ENCODE measurements at regions not wholly inside any gene's neighbourhood (a gene's known extent, or its start where the extent isn't known, plus 50 kb on each side); places are given as distances from the start of the nearest gene placed in this dataset.

GRCh38 chr9:107886826-107887225, 397.3 kb upstream of the KLF4 start (continued):
- no peak for TF ChIP-seq NR3C1 (CRISPR knock-in tag; IDR thresholded peaks at IDR 0.05)
- TF ChIP-seq, protein P1, sequence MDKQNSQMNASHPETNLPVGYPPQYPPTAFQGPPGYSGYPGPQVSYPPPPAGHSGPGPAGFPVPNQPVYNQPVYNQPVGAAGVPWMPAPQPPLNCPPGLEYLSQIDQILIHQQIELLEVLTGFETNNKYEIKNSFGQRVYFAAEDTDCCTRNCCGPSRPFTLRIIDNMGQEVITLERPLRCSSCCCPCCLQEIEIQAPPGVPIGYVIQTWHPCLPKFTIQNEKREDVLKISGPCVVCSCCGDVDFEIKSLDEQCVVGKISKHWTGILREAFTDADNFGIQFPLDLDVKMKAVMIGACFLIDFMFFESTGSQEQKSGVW (CRISPR knock-in tag; IDR thresholded peaks at IDR 0.05; ENCODE audit: borderline replicate concordance) = no peak

DNA sequence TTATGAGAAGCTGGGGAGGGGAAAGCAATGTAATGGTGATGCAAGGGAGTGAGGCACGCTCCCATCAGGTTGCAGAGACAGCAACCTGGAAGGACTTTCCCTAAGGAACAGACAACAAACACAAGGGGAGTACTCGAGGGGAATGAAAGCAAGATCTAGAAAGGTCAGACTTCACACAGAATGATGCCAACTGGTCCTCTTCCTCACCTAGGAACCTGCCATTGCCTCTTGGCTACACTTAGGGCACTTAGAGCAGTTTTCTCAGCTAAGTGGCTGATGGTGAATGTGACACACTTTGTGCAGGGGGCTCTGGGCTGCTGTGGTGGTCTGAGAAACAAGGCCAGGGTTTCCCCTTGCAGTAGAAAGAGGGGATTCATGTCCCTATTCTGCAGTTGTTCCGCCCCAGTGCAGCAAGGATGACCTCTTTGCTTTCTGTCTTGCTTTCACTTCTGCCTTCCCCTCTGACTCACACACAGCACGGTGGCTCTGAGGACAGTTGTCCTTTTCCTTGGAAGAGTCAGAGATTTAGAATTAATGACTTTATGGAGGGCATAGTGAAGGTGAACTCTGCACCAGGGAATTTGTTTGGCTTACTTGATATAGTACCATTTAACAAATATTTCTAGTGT, 394.0 kb upstream of the KLF4 start:
- Histone ChIP-seq H3K4me2 (ENCODE audit: low read depth, low read length) (no peak overlapping the region), H3K79me2 (ENCODE audit: insufficient read depth, low read length) (no peaks in the 10 kb centered on the region), H3K36me3 (replicated peaks in 1 of 2; ENCODE audit: control insufficient read depth in 1 of 2, insufficient read depth in 2 of 2, low read length in 2 of 2) (no peaks in the 10 kb centered on the region), H3K9ac (ENCODE audit: insufficient read depth, low read depth, low read length) (no peak overlapping the region), H2AFZ (ENCODE audit: low read length) (no peak overlapping the region), H3K4me3 (replicated peaks in 1 of 3; ENCODE audit: insufficient read depth in 1 of 3, low read depth in 2 of 3, low read length in 3 of 3) (no peak overlapping the region), H3K27ac (ENCODE audit: extremely low read length, insufficient read depth, low read length) (no peak overlapping the region), H3K27me3 (ENCODE audit: control insufficient read depth in 1 of 2, insufficient read depth in 2 of 2, low read length in 2 of 2) (no peaks in the 10 kb centered on the region), H4K20me1 (ENCODE audit: insufficient read depth, low read length) (no peaks in the 10 kb centered on the region), H3K9me3 (ENCODE audit: low read length) (no peaks in the 10 kb centered on the region), H3K4me1 (ENCODE audit: insufficient read depth, low read length) (no peaks in the 10 kb centered on the region)
- WGBS (ENCODE audit: low lambda C conversion rate) = 18% methylated on average over 4 of the region's 4 CpGs
- in situ Hi-C loops (cut with HindIII; ENCODE audit: extremely low pct_ligation_motif_present, low pct_unique_long_range_greater_than_20kb) = no loop called here
- BruUV-seq (replicated peaks) = no TSS peak
- DNase-seq (ENCODE audit: low spot score) (no peak), ATAC-seq (no peak), FAIRE-seq (no peak)
- ChIA-PET POLR2A (no interaction called here), CTCF (ENCODE audit: low intra/inter-chr PET ratio, low total read pairs) (no interaction called here)
- intact Hi-C loops (cut with micrococcal nuclease; ENCODE audit: unreplicated experiment) = no loop called here
- TF ChIP-seq ZNF644 (CRISPR knock-in tag; IDR thresholded peaks at IDR 0.05; ENCODE audit: low read depth) = no peak
- TF ChIP-seq POLR2G (IDR thresholded peaks at IDR 0.05; ENCODE audit: low read depth, low read length) = no peak
- TF ChIP-seq ZSCAN9 (CRISPR knock-in tag; IDR thresholded peaks at IDR 0.05; ENCODE audit: borderline replicate concordance) = no peak
- TF ChIP-seq MBNL3 (CRISPR knock-in tag; conservative IDR thresholded peaks at IDR 0.05) = no peak
- no peak for TF ChIP-seq TCF7 (IDR thresholded peaks at IDR 0.05; ENCODE audit: low read depth)
- TF ChIP-seq ZNF710 (CRISPR knock-in tag; IDR thresholded peaks at IDR 0.05; ENCODE audit: borderline replicate concordance) = no peak
- TF ChIP-seq, protein P2, sequence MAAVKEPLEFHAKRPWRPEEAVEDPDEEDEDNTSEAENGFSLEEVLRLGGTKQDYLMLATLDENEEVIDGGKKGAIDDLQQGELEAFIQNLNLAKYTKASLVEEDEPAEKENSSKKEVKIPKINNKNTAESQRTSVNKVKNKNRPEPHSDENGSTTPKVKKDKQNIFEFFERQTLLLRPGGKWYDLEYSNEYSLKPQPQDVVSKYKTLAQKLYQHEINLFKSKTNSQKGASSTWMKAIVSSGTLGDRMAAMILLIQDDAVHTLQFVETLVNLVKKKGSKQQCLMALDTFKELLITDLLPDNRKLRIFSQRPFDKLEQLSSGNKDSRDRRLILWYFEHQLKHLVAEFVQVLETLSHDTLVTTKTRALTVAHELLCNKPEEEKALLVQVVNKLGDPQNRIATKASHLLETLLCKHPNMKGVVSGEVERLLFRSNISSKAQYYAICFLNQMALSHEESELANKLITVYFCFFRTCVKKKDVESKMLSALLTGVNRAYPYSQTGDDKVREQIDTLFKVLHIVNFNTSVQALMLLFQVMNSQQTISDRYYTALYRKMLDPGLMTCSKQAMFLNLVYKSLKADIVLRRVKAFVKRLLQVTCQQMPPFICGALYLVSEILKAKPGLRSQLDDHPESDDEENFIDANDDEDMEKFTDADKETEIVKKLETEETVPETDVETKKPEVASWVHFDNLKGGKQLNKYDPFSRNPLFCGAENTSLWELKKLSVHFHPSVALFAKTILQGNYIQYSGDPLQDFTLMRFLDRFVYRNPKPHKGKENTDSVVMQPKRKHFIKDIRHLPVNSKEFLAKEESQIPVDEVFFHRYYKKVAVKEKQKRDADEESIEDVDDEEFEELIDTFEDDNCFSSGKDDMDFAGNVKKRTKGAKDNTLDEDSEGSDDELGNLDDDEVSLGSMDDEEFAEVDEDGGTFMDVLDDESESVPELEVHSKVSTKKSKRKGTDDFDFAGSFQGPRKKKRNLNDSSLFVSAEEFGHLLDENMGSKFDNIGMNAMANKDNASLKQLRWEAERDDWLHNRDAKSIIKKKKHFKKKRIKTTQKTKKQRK (IDR thresholded peaks at IDR 0.05; ENCODE audit: low read length) = no peak
- TF ChIP-seq TERF1 (CRISPR knock-in tag; IDR thresholded peaks at IDR 0.05) = no peak
- TF ChIP-seq, protein P3, sequence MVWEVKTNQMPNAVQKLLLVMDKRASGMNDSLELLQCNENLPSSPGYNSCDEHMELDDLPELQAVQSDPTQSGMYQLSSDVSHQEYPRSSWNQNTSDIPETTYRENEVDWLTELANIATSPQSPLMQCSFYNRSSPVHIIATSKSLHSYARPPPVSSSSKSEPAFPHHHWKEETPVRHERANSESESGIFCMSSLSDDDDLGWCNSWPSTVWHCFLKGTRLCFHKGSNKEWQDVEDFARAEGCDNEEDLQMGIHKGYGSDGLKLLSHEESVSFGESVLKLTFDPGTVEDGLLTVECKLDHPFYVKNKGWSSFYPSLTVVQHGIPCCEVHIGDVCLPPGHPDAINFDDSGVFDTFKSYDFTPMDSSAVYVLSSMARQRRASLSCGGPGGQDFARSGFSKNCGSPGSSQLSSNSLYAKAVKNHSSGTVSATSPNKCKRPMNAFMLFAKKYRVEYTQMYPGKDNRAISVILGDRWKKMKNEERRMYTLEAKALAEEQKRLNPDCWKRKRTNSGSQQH (CRISPR knock-in tag; IDR thresholded peaks at IDR 0.05; ENCODE audit: low read depth) = no peak
- no peak for TF ChIP-seq ZNF468 (CRISPR knock-in tag; IDR thresholded peaks at IDR 0.05)
- no peak for TF ChIP-seq SALL1 (CRISPR knock-in tag; IDR thresholded peaks at IDR 0.05)
- TF ChIP-seq GTF3A (CRISPR knock-in tag; conservative IDR thresholded peaks at IDR 0.05) = no peak

Data from HepG2 (cell line).